SK-N-MC (cell line): ENCODE measurements at regions not wholly inside any gene's neighbourhood (a gene's known extent, or its start where the extent isn't known, plus 50 kb on each side); places are given as distances from the start of the nearest gene placed in this dataset.

Source experiments
- EZH2 ChIP-seq: fragments of 200-600 bp; sonication (generic); IDR thresholded peaks from one replicate; pipeline ENCODE4 v1.6.1; 2017; ENCODE audit warnings: antibody characterized with exemption
- FOXP2 ChIP-seq: optimal IDR thresholded peaks from 2 replicates; pipeline ENCODE3; 2011; ENCODE audit warnings: mild to moderate bottlenecking, moderate library complexity; ENCODE audit not compliant: insufficient read depth; ENCODE audit errors: extremely low read length, control extremely low read depth
- POLR2AphosphoS5 ChIP-seq: IDR thresholded peaks from 2 replicates; pipeline ENCODE4 v1.6.1; 2012; ENCODE audit warnings: mild to moderate bottlenecking, low read depth, low read length, borderline replicate concordance

DNA sequence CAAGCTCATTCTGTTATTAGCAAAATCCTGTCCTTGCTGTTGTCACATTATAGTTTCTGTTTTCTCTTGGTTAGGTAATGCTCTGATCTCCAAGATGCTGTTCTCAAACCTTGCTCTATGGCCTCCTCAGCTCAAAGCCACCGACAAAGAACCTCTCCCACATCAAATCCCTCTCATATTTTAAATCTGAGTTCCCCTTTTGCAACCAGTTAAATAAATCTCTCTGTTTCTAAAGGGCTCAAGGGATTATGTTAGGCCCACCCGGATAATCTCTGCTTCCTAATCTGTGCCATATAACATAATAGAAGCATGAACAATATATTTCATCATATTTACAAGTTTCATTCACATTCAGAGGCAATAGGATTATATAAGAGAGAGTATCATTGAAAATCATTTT is 286.0 kb downstream of the CYLC2 start:
- no peak for TF ChIP-seq POLR2AphosphoS5
- TF ChIP-seq EZH2: no peak
- TF ChIP-seq FOXP2: no peak
